PC-3 (cell line): ENCODE measurements at regions not wholly inside any gene's neighbourhood (a gene's known extent, or its start where the extent isn't known, plus 50 kb on each side); places are given as distances from the start of the nearest gene placed in this dataset.
A peak's percentile ranks its signal among the peaks of the same experiment; 100 is the strongest.

Experiments
- ATAC-seq: fragments of 200-7000 bp; cut with Tn5 transposase; 2 replicates; pipeline ENCODE4 v1.9.1; 2020; ENCODE audit warnings: mild to moderate bottlenecking, moderate library complexity
- BruUV-seq: library from RNA; stranded (reverse); fragments of 400-500 nt; replicated peaks from 2 replicates; lab custom pipeline; 2021; lab: Mats Ljungman, UMichigan
- CTCF ChIA-PET: fragments of 300-600 bp; sonication (Branson Sonifier 250); formaldehyde crosslinking; loops from one replicate; lab custom pipeline; 2022; ENCODE audit warnings: antibody characterized with exemption; lab: Charles Lee
- POLR2A ChIA-PET: fragments of 300-600 bp; sonication (Branson Sonifier 250); formaldehyde crosslinking; loops from one replicate; lab custom pipeline; 2022; ENCODE audit warnings: antibody characterized with exemption; ENCODE audit not compliant: unreplicated experiment; lab: Charles Lee
- DNase-seq: peaks from one replicate; pipeline ENCODE4 v3.0.0-alpha.2; 2015
- H2AFZ ChIP-seq: fragments of 300-600 bp; sonication (generic); 2 replicates; pipeline ENCODE4 v1.6.0; 2016; ENCODE audit warnings: antibody characterized with exemption, low read length
- H3F3A ChIP-seq: fragments of 300-600 bp; sonication (generic); one replicate; pipeline ENCODE4 v1.6.0; 2017; ENCODE audit warnings: antibody characterized with exemption, low read length, control low read depth, mild to moderate bottlenecking; ENCODE audit not compliant: unreplicated experiment
- H3K27ac ChIP-seq: fragments of 300-600 bp; sonication (generic); 2 replicates; pipeline ENCODE4 v1.5.1; 2016; ENCODE audit warnings: mild to moderate bottlenecking, low read length
- H3K27me3 ChIP-seq: fragments of 300-600 bp; sonication (generic); 2 replicates; pipeline ENCODE4 v1.6.1; 2016; ENCODE audit warnings: low read length, mixed read lengths
- H3K36me3 ChIP-seq: fragments of 300-600 bp; sonication (generic); 2 replicates; pipeline ENCODE4 v1.6.1; 2016; ENCODE audit warnings: low read depth, mixed run types, low read length, mixed read lengths
- H3K4me1 ChIP-seq: fragments of 300-600 bp; sonication (generic); 2 replicates; pipeline ENCODE4 v1.5.1; 2016; ENCODE audit warnings: low read length; ENCODE audit not compliant: insufficient read depth
- H3K4me2 ChIP-seq: fragments of 300-600 bp; sonication (generic); 2 replicates; pipeline ENCODE4 v1.6.0; 2016; ENCODE audit warnings: low read length
- H3K4me3 ChIP-seq: fragments of 300-600 bp; sonication (generic); 2 replicates; pipeline ENCODE4 v1.5.1; 2016; ENCODE audit warnings: mild to moderate bottlenecking, low read length, mixed read lengths
- H3K79me2 ChIP-seq: fragments of 300-600 bp; sonication (generic); 2 replicates; pipeline ENCODE4 v1.6.1; 2017; ENCODE audit warnings: low read length, mixed read lengths
- H3K9ac ChIP-seq: fragments of 300-600 bp; sonication (generic); 2 replicates; pipeline ENCODE4 v1.6.0; 2016; ENCODE audit warnings: mild to moderate bottlenecking, low read length
- H3K9me2 ChIP-seq: fragments of 300-600 bp; sonication (generic); replicated peaks from 2 replicates; pipeline ENCODE4 v1.6.1; 2016; ENCODE audit warnings: mixed run types, low read length, mixed read lengths
- H3K9me3 ChIP-seq: fragments of 300-600 bp; sonication (generic); 2 replicates; pipeline ENCODE4 v1.6.1; 2016; ENCODE audit warnings: low read length, mixed read lengths
- H4K20me1 ChIP-seq: fragments of 300-600 bp; sonication (generic); 2 replicates; pipeline ENCODE4 v1.6.1; 2016; ENCODE audit warnings: low read length, mixed read lengths
- CTCF ChIP-seq: fragments of 300-600 bp; sonication (generic); conservative IDR thresholded peaks from 2 replicates; pipeline ENCODE4 v1.5.1; 2017; ENCODE audit warnings: antibody characterized with exemption, low read depth, mild to moderate bottlenecking, low read length
- EZH2 ChIP-seq: fragments of 300-600 bp; sonication (generic); IDR thresholded peaks from one replicate; pipeline ENCODE4 v1.6.1; 2017; ENCODE audit warnings: antibody characterized with exemption, mild to moderate bottlenecking, low read length; ENCODE audit not compliant: unreplicated experiment
- EZH2phosphoT487 ChIP-seq: fragments of 300-600 bp; sonication (generic); IDR thresholded peaks from 2 replicates; pipeline ENCODE4 v1.6.1; 2018; ENCODE audit warnings: mild to moderate bottlenecking, antibody characterized with exemption, low read length, borderline replicate concordance
- intact Hi-C: fragments of 100-400 bp; cut with micrococcal nuclease; formaldehyde crosslinking; loops from 2 replicates; pipeline ENCODE4 v1.9.0; 2023

GRCh38 chr6:139710556-139710955 is 336.1 kb upstream of the CITED2 start:
- no peak for TF ChIP-seq CTCF
- TF ChIP-seq EZH2: no peak
- TF ChIP-seq EZH2phosphoT487: no peak
- H2AFZ ChIP-seq: no peak overlapping the region
- H3K36me3 ChIP-seq: no peaks in the 10 kb centered on the region
- DNase-seq: no peak
- H3K4me2 ChIP-seq: no peak overlapping the region
- no peaks in the 10 kb centered on the region for H3F3A ChIP-seq
- POLR2A ChIA-PET: no interaction called here
- H3K27me3 ChIP-seq: no peaks in the 10 kb centered on the region
- H3K9me3 ChIP-seq: no peaks in the 10 kb centered on the region
- H3K9ac ChIP-seq: no peak overlapping the region
- intact Hi-C loops: no loop called here
- no peak overlapping the region for H3K4me3 ChIP-seq
- ATAC-seq: no peak
- no peaks in the 10 kb centered on the region for H3K9me2 ChIP-seq
- CTCF ChIA-PET: no interaction called here
- H3K4me1 ChIP-seq: peaks cover 21% of the 10 kb centered on the region; the same call in 1 of the 2 replicates
- H4K20me1 ChIP-seq: no peaks in the 10 kb centered on the region
- BruUV-seq: no TSS peak
- no peaks in the 10 kb centered on the region for H3K79me2 ChIP-seq
- no peak overlapping the region for H3K27ac ChIP-seq

GRCh38 chr6:139708337-139709199 is 334.1 kb upstream of the CITED2 start:
- no peak overlapping the region for H3K9ac ChIP-seq
- H3K4me1 ChIP-seq: peaks cover 15% of the 10 kb centered on the region; the same call in 1 of the 2 replicates
- H3K36me3 ChIP-seq: no peaks in the 10 kb centered on the region
- no peak overlapping the region for H3K4me3 ChIP-seq
- H3F3A ChIP-seq: no peaks in the 10 kb centered on the region
- H3K79me2 ChIP-seq: no peaks in the 10 kb centered on the region
- H2AFZ ChIP-seq: no peak overlapping the region
- ChIA-PET POLR2A (no interaction called here), CTCF (interaction anchor here (0.5 kb wide), 1 partner anchor 60 kb away, joined by 3 read pairs; no protein-coding TSS in a partner anchor)
- ATAC-seq: no peak
- H4K20me1 ChIP-seq: no peaks in the 10 kb centered on the region
- no peaks in the 10 kb centered on the region for H3K9me3 ChIP-seq
- DNase-seq: peak; percentile 51
- no peaks in the 10 kb centered on the region for H3K27me3 ChIP-seq
- intact Hi-C loops: no loop called here
- BruUV-seq: no TSS peak
- H3K27ac ChIP-seq: no peak overlapping the region
- TF ChIP-seq EZH2 (no peak), CTCF (no peak), EZH2phosphoT487 (no peak)
- no peak overlapping the region for H3K4me2 ChIP-seq
- H3K9me2 ChIP-seq: no peaks in the 10 kb centered on the region

GRCh38 chr6:139706912-139707311 is 332.5 kb upstream of the CITED2 start:
- Histone ChIP-seq H3K4me1 (peaks cover 10% of the 10 kb centered on the region; the same call in 1 of the 2 replicates), H3K27ac (no peak overlapping the region), H2AFZ (no peak overlapping the region), H3K36me3 (no peaks in the 10 kb centered on the region), H3K4me3 (no peak overlapping the region), H3K9me3 (no peaks in the 10 kb centered on the region), H3K9ac (no peak overlapping the region), H3K9me2 (no peaks in the 10 kb centered on the region), H3K27me3 (no peaks in the 10 kb centered on the region), H3K79me2 (no peaks in the 10 kb centered on the region), H3K4me2 (no peak overlapping the region), H3F3A (no peaks in the 10 kb centered on the region), H4K20me1 (no peaks in the 10 kb centered on the region)
- DNase-seq (no peak), ATAC-seq (no peak)
- POLR2A ChIA-PET: interaction anchor here (0.6 kb wide), 1 partner anchor 115 kb away, joined by 8 read pairs; no protein-coding TSS in a partner anchor
- CTCF ChIA-PET: no interaction called here
- intact Hi-C loops: no loop called here
- no TSS peak for BruUV-seq
- TF ChIP-seq EZH2: no peak
- no peak for TF ChIP-seq EZH2phosphoT487
- no peak for TF ChIP-seq CTCF
